Hepatocyte (in vitro differentiated cells): ENCODE measurements at regions not wholly inside any gene's neighbourhood (a gene's known extent, or its start where the extent isn't known, plus 50 kb on each side); places are given as distances from the start of the nearest gene placed in this dataset.

Source experiments
- DNase-seq: peaks from one replicate; pipeline ENCODE4 v3.0.0-alpha.2; 2016; ENCODE audit warnings: low spot score
- H2AFZ ChIP-seq: fragments of 200-600 bp; sonication (generic); 2 replicates; pipeline ENCODE4 v1.6.0; 2016; ENCODE audit warnings: antibody characterized with exemption, mild to moderate bottlenecking
- H3K27ac ChIP-seq: fragments of 200-600 bp; sonication (generic); 2 replicates; pipeline ENCODE4 v1.5.1; 2016; ENCODE audit warnings: mild to moderate bottlenecking
- H3K27me3 ChIP-seq: fragments of 200-600 bp; sonication (generic); 2 replicates; pipeline ENCODE4 v1.6.1; 2016
- H3K36me3 ChIP-seq: fragments of 200-600 bp; sonication (generic); replicated peaks from 2 replicates; pipeline ENCODE4 v1.5.1; 2016; ENCODE audit warnings: low read depth; ENCODE audit not compliant: insufficient read depth
- H3K4me1 ChIP-seq: fragments of 200-600 bp; sonication (generic); 2 replicates; pipeline ENCODE4 v1.5.1; 2016; ENCODE audit warnings: mild to moderate bottlenecking, moderate library complexity; ENCODE audit not compliant: insufficient read depth
- H3K4me2 ChIP-seq: fragments of 200-600 bp; sonication (generic); 2 replicates; pipeline ENCODE4 v1.6.0; 2016
- H3K4me3 ChIP-seq: fragments of 200-600 bp; sonication (generic); 2 replicates; pipeline ENCODE4 v1.5.1; 2016; ENCODE audit warnings: mild to moderate bottlenecking
- H3K79me2 ChIP-seq: fragments of 200-600 bp; sonication (generic); 2 replicates; pipeline ENCODE4 v1.6.0; 2017; ENCODE audit warnings: mild to moderate bottlenecking
- H3K9me2 ChIP-seq: fragments of 200-600 bp; sonication (generic); replicated peaks from 2 replicates; pipeline ENCODE4 v1.6.0; 2017; ENCODE audit warnings: mild to moderate bottlenecking; ENCODE audit not compliant: insufficient read depth
- H3K9me3 ChIP-seq: fragments of 200-600 bp; sonication (generic); 2 replicates; pipeline ENCODE4 v1.5.1; 2016; ENCODE audit warnings: low read depth, mild to moderate bottlenecking
- H4K20me1 ChIP-seq: fragments of 200-600 bp; sonication (generic); 2 replicates; pipeline ENCODE4 v1.6.0; 2016; ENCODE audit warnings: mild to moderate bottlenecking; ENCODE audit not compliant: insufficient read depth, poor library complexity, severe bottlenecking
- CTCF ChIP-seq: fragments of 200-600 bp; sonication (generic); IDR thresholded peaks from 2 replicates; pipeline ENCODE4 v1.5.1; 2016; ENCODE audit warnings: antibody characterized with exemption, mild to moderate bottlenecking; ENCODE audit not compliant: poor library complexity
- EZH2 ChIP-seq: fragments of 200-600 bp; sonication (generic); IDR thresholded peaks from 2 replicates; pipeline ENCODE4 v1.6.1; 2016; ENCODE audit warnings: antibody characterized with exemption, mild to moderate bottlenecking, borderline replicate concordance
- EZH2phosphoT487 ChIP-seq: fragments of 200-600 bp; sonication (generic); IDR thresholded peaks from one replicate; pipeline ENCODE4 v1.6.1; 2018; ENCODE audit warnings: antibody characterized with exemption, mild to moderate bottlenecking, low read depth, moderate library complexity; ENCODE audit not compliant: unreplicated experiment, severe bottlenecking
- WGBS: methylation state at CpG from one replicate; pipeline ENCODE4 v1.1.6; 2016; ENCODE audit warnings: low lambda C conversion rate; ENCODE audit errors: missing lambda C conversion rate; 5-methylcytosine and 5-hydroxymethylcytosine counted together

GRCh38 chr22:49354516-49355210 lies 473.0 kb downstream of the BRD1 start:
- Histone ChIP-seq H3K36me3 (no peaks in the 10 kb centered on the region), H3K9me2 (no peaks in the 10 kb centered on the region), H3K27ac (no peak overlapping the region), H4K20me1 (no peaks in the 10 kb centered on the region), H3K9me3 (no peaks in the 10 kb centered on the region), H3K4me2 (no peak overlapping the region), H3K27me3 (no peaks in the 10 kb centered on the region), H3K4me3 (no peak overlapping the region), H2AFZ (no peak overlapping the region), H3K79me2 (no peaks in the 10 kb centered on the region), H3K4me1 (no peaks in the 10 kb centered on the region)
- TF ChIP-seq EZH2 (no peak), EZH2phosphoT487 (no peak), CTCF (no peak)
- 75% methylated on average over 14 of the region's 14 CpGs for WGBS
- DNase-seq, result no peak

- no peaks in the 10 kb centered on the region for H3K79me2 ChIP-seq
- no peaks in the 10 kb centered on the region for H3K4me1 ChIP-seq
- no peak overlapping the region for H3K27ac ChIP-seq
- DNase-seq, result no peak
- H3K27me3 ChIP-seq, result no peaks in the 10 kb centered on the region
- H4K20me1 ChIP-seq, result no peaks in the 10 kb centered on the region
- no peak overlapping the region for H3K4me3 ChIP-seq
- no peaks in the 10 kb centered on the region for H3K36me3 ChIP-seq
- H3K9me3 ChIP-seq, result no peaks in the 10 kb centered on the region
- WGBS, result 95% methylated on average over 17 of the region's 17 CpGs
- H3K9me2 ChIP-seq, result no peaks in the 10 kb centered on the region
- TF ChIP-seq EZH2phosphoT487, result no peak
- no peak for TF ChIP-seq EZH2
- TF ChIP-seq CTCF, result no peak
- H2AFZ ChIP-seq, result no peak overlapping the region
- H3K4me2 ChIP-seq, result no peak overlapping the region
Observed at GRCh38 chr22:49353235-49353634, 474.4 kb downstream of the BRD1 start.

- no peak for DNase-seq
- TF ChIP-seq EZH2 (no peak), CTCF (no peak)
- H3K36me3 ChIP-seq, result no peaks in the 10 kb centered on the region
- no peaks in the 10 kb centered on the region for H3K4me1 ChIP-seq
- no peak overlapping the region for H2AFZ ChIP-seq
- WGBS, result 90% methylated on average over 29 of the region's 29 CpGs
- H3K79me2 ChIP-seq, result no peaks in the 10 kb centered on the region
- no peaks in the 10 kb centered on the region for H3K9me3 ChIP-seq
- no peaks in the 10 kb centered on the region for H4K20me1 ChIP-seq
- H3K4me3 ChIP-seq, result no peak overlapping the region
- no peak overlapping the region for H3K4me2 ChIP-seq
- no peaks in the 10 kb centered on the region for H3K27me3 ChIP-seq
- no peaks in the 10 kb centered on the region for H3K9me2 ChIP-seq
- no peak overlapping the region for H3K27ac ChIP-seq
Observed at GRCh38 chr22:49352361-49353169, 475.1 kb downstream of the BRD1 start.
